ENCODE measurements at regions not wholly inside any gene's neighbourhood (a gene's known extent, or its start where the extent isn't known, plus 50 kb on each side); places are given as distances from the start of the nearest gene placed in this dataset.

DNA sequence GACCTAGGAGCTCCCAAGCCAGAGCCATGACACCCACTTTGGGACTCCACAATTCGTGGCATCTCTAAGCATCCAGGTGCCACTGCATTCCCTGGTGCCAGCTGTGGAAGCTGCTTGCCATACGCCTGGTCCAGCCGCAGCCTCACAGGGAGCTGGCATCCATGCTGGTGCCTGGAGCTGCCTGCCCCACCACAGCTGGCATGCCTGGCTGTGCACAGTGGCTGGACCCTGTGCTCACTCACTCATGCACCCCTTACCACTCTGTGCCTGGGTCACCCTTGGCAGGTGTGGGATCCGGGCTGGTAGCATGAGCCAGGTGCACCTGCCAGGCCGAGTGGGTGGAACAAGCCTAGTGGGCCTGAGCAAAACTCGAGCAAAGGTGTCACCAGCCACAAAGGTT is 90.1 kb downstream of the CAVIN4 start (continued):
- TF ChIP-seq ZNF646 (CRISPR knock-in tag; IDR thresholded peaks at IDR 0.05), result no peak
- TF ChIP-seq ZNF883 (CRISPR knock-in tag; IDR thresholded peaks at IDR 0.05; ENCODE audit: not compliant biosample characterization), result no peak
- TF ChIP-seq, protein P1, sequence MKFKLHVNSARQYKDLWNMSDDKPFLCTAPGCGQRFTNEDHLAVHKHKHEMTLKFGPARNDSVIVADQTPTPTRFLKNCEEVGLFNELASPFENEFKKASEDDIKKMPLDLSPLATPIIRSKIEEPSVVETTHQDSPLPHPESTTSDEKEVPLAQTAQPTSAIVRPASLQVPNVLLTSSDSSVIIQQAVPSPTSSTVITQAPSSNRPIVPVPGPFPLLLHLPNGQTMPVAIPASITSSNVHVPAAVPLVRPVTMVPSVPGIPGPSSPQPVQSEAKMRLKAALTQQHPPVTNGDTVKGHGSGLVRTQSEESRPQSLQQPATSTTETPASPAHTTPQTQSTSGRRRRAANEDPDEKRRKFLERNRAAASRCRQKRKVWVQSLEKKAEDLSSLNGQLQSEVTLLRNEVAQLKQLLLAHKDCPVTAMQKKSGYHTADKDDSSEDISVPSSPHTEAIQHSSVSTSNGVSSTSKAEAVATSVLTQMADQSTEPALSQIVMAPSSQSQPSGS (CRISPR knock-in tag; IDR thresholded peaks at IDR 0.05), result no peak
- TF ChIP-seq, protein P2, sequence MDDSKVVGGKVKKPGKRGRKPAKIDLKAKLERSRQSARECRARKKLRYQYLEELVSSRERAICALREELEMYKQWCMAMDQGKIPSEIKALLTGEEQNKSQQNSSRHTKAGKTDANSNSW (CRISPR knock-in tag; IDR thresholded peaks at IDR 0.05; ENCODE audit: borderline replicate concordance), result no peak
- TF ChIP-seq HDAC2 (CRISPR knock-in tag; IDR thresholded peaks at IDR 0.05), result no peak
- no peak for TF ChIP-seq SP5 (CRISPR knock-in tag; IDR thresholded peaks at IDR 0.05; ENCODE audit: borderline replicate concordance, low read depth)

Data from HepG2 (cell line).